Keratinocyte (primary cell): ENCODE measurements at regions not wholly inside any gene's neighbourhood (a gene's known extent, or its start where the extent isn't known, plus 50 kb on each side); places are given as distances from the start of the nearest gene placed in this dataset.

ENCODE experiments used
- EZH2 ChIP-seq: IDR thresholded peaks from one replicate; pipeline ENCODE4 v1.6.1; 2012; ENCODE audit warnings: inconsistent platforms, mild to moderate bottlenecking, low read length, moderate library complexity
- TF ChIP-seq, protein P1 (sequence below), 3 experiments: IDR thresholded peaks in 1 of 3; conservative IDR thresholded peaks in 1 of 3; optimal IDR thresholded peaks in 1 of 3; 2 replicates in 2 of 3; 3 replicates in 1 of 3; pipeline versions ENCODE3 to v1.5.1; 2011; ENCODE audit warnings: low read length in 3 of 3, mild to moderate bottlenecking in 3 of 3, moderate library complexity in 2 of 3, control low read depth in 1 of 3, inconsistent platforms in 1 of 3; ENCODE audit not compliant: insufficient read depth in 2 of 3; ENCODE audit errors: extremely low read depth in 1 of 3

DNA sequence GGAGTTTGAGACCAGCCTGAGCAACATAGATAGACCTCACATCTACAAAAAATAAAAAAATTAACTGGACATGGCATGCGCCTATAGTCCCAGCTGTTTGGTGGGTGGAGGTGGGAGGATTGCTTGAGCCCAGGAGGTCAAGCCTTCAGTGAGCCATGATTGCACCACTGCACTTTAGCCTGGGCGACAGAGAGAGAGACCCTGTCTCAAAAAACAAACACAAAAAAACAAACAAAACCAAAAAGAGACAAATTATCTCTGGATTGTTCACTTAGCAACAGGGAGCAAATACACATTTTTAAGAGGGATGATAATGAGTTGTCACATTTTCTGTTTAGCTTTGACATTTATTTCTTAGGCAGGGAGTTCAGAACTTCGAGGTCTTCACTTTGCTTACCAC, 155.4 kb downstream of the CEP135 start:
- no peak for TF ChIP-seq EZH2
- TF ChIP-seq, protein P1, sequence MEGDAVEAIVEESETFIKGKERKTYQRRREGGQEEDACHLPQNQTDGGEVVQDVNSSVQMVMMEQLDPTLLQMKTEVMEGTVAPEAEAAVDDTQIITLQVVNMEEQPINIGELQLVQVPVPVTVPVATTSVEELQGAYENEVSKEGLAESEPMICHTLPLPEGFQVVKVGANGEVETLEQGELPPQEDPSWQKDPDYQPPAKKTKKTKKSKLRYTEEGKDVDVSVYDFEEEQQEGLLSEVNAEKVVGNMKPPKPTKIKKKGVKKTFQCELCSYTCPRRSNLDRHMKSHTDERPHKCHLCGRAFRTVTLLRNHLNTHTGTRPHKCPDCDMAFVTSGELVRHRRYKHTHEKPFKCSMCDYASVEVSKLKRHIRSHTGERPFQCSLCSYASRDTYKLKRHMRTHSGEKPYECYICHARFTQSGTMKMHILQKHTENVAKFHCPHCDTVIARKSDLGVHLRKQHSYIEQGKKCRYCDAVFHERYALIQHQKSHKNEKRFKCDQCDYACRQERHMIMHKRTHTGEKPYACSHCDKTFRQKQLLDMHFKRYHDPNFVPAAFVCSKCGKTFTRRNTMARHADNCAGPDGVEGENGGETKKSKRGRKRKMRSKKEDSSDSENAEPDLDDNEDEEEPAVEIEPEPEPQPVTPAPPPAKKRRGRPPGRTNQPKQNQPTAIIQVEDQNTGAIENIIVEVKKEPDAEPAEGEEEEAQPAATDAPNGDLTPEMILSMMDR (optimal IDR thresholded peaks at IDR 0.05 in 1 of 3, IDR thresholded peaks at IDR 0.05 in 1 of 3, conservative IDR thresholded peaks at IDR 0.05 in 1 of 3; ENCODE audit: extremely low read depth in 1 of 3, insufficient read depth in 2 of 3, low read length in 3 of 3): no peak
